GM12872 (cell line): ENCODE measurements at regions not wholly inside any gene's neighbourhood (a gene's known extent, or its start where the extent isn't known, plus 50 kb on each side); places are given as distances from the start of the nearest gene placed in this dataset.

Source experiments
- TF ChIP-seq, protein P1 (sequence below): IDR thresholded peaks from 3 replicates; pipeline ENCODE4 v1.5.1; 2011; ENCODE audit warnings: low read depth, mild to moderate bottlenecking, low read length, moderate library complexity; ENCODE audit not compliant: insufficient read depth

DNA sequence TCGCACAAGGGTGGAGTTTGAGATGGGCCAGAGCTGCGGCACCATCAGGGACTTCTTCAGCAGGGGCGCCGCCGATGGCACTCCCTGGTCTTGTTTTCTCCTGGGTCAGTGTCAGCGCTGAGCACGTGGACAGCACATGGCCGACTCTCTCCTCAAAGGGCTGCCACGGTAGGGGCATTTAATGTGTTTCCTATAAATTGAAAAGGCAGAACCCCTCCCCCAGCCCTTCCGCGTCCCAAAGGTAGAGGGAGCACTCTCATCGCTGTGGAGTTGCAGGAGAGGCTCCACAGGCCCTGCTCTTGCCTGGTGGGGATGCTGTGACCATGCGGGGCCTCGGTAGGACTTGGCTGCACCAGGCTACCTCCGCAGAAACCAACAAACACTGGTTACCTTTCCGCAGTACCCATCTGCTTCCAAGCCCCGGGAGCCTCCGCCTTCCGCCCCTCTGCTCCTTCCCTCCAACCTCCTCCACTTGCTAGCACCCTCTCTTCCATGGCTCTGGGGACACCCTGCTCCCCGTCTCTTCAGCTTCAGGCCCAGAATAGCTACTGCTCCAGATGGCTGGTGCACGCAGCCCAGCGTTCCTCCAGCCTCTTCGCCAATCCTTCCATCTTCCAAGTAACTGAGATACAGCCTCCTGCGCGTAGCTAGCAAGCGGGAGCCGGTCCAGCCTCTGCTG, 166.3 kb upstream of the ADCY1 start:
- TF ChIP-seq, protein P1, sequence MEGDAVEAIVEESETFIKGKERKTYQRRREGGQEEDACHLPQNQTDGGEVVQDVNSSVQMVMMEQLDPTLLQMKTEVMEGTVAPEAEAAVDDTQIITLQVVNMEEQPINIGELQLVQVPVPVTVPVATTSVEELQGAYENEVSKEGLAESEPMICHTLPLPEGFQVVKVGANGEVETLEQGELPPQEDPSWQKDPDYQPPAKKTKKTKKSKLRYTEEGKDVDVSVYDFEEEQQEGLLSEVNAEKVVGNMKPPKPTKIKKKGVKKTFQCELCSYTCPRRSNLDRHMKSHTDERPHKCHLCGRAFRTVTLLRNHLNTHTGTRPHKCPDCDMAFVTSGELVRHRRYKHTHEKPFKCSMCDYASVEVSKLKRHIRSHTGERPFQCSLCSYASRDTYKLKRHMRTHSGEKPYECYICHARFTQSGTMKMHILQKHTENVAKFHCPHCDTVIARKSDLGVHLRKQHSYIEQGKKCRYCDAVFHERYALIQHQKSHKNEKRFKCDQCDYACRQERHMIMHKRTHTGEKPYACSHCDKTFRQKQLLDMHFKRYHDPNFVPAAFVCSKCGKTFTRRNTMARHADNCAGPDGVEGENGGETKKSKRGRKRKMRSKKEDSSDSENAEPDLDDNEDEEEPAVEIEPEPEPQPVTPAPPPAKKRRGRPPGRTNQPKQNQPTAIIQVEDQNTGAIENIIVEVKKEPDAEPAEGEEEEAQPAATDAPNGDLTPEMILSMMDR, result no peak

DNA sequence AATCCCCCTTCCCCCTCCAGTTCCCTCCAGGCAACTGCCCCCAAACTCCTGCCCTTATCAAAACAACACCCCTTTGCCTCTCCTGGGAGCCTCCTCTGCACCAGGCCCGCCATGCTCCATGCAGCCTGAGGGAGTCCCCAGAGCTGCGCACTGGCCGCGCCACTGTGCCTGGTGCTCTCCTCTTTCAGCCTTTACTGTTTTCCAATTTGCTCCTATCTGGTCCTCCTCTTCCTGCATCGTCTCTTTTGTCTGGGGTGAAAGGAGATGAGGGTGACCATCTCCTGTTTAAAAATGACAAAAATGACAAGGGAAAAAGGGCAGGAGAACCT, 165.8 kb upstream of the ADCY1 start:
- TF ChIP-seq, protein P1, result no peak

DNA sequence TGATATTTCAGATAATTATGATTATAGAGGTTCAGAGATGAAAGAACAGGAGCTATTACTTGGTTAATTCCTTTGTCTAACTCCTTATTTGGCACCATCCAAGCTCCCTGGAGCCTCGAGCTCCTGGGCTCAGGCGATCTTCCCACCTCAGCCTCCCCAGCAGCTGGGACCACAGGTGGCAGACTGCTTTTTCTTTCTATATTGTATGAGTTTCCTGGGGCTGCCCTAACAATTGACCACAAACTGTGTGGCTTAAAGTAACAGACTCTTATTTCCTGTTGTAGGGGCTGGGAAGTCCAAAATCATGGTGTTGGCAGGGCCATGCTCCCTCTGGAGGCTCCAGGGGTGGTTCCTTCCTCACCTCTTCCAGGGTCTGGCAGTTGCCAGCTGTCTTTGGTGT, 163.3 kb upstream of the ADCY1 start:
- TF ChIP-seq, protein P1, result no peak

DNA sequence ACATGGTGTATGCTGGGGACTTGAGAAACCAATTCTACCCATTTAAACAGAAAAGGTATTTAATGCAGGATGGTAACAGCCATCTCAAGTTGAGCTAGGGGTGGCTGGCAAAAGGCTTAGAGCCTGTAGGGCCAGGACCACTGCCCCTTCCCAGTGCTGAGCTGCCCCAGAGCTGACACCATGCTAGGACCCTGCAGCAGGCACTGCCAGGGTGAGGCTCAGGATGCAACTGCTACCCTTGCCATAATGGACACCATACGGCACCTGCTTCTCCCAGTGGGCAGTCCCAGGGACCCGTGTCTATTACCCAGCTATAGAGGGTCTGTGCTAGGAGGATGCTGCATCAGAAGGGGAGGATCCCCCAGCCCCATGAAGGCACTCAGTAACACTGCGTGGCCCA, 160.7 kb upstream of the ADCY1 start:
- TF ChIP-seq, protein P1, result no peak

DNA sequence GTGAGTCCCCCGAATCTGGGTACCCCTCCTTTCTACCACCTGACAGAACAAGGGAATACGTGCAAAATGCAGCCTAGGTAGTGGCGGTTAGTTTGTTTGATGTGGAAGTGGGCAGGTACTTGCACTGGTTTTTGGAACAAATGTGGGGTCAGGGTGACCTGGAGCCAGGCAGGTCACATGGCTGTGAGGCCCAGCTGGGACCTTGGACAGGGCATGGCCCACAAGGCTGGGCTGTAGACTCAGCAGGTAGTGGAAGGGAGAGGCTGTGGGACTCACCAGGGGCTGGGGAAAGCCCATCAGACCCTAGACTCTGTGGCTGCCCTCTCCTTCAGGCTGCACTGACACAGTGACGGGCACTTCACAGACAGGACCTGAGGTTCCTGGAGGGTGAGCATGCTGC, 159.9 kb upstream of the ADCY1 start:
- TF ChIP-seq, protein P1, result no peak

DNA sequence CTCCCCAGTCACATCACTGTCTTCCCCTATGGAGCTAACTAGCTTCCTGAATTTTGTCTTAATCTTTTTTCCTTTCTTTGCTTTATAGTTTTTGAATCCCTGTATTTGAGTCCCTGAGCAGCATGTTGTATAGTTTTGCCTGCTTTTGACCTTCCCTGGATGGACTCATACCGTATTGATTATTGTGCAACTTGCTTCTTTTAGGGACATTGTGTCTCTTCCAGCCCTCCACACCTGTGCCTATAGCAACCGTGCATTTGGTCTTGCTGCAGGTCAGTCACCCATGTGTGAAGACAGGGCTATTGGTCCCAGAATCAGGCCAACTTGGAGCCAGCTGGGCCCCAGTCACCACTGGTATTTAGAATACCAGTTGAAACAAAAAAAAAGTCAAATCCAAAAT, 158.9 kb upstream of the ADCY1 start:
- TF ChIP-seq, protein P1, result no peak

DNA sequence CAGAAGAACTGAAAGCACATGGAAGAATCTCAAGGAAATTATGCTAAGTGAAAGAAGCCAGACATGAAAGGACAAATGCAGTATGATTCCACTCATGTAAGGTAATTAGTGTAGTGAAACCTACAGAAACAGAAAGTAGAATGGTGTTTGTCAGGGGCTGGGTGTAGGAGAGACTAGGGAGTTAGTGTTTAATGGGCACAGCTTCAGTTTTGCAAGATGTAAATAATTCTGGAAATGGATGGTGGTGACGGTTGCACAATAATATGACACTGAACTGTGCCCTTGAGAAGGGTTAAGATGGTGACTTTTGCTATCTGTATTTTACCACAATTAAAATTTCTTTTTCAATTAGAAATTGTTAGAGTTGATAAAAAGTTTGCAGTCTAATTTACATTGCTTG, 157.3 kb upstream of the ADCY1 start:
- TF ChIP-seq, protein P1, result no peak
